Kidney epithelial cell (primary cell): ENCODE measurements at regions not wholly inside any gene's neighbourhood (a gene's known extent, or its start where the extent isn't known, plus 50 kb on each side); places are given as distances from the start of the nearest gene placed in this dataset.

Source experiments
- DNase-seq: peaks from one replicate; pipeline ENCODE4 v3.0.0-alpha.2; 2010; ENCODE audit warnings: low read depth
- H3K27me3 ChIP-seq: 2 replicates; pipeline ENCODE4 v1.6.0; 2011; ENCODE audit warnings: low read length; ENCODE audit not compliant: control insufficient read depth, insufficient read depth
- H3K36me3 ChIP-seq: 2 replicates; pipeline ENCODE4 v1.5.1; 2011; ENCODE audit warnings: low read length; ENCODE audit not compliant: control insufficient read depth, insufficient read depth
- H3K4me3 ChIP-seq: 2 replicates; pipeline ENCODE4 v1.5.1; 2011; ENCODE audit warnings: low read depth, mild to moderate bottlenecking, control low read depth, low read length
- CTCF ChIP-seq: IDR thresholded peaks from 2 replicates; pipeline ENCODE4 v1.5.1; 2011; ENCODE audit warnings: mild to moderate bottlenecking, moderate library complexity, low read length, control low read depth, inconsistent platforms; ENCODE audit not compliant: insufficient read depth, poor library complexity, severe bottlenecking

GRCh38 chr1:73953586-73953985 is 244.4 kb downstream of the LRRIQ3 start:
- Histone ChIP-seq H3K4me3 (no peak overlapping the region), H3K27me3 (no peaks in the 10 kb centered on the region), H3K36me3 (no peaks in the 10 kb centered on the region)
- TF ChIP-seq CTCF = no peak
- DNase-seq = no peak

DNA sequence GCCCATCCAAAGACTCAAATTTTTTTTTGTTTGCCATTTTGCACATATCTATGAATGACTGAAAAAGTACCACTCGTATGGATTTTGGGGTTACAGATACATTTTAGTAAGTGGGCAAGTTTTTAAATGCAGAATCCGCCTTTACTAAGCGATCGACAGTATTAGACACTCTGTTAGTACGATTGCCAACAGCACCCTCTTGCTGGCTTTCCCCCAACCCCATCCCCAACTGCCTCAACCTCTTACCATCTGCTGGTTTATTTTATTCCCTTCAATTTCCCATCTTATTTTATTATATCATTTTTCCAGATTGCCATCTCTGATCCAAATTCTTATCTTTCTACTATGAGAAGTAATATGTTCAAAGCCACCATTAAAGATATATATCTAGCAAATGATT is 244.8 kb downstream of the LRRIQ3 start:
- no peak for TF ChIP-seq CTCF
- no peak for DNase-seq
- Histone ChIP-seq H3K4me3 (no peak overlapping the region), H3K27me3 (no peaks in the 10 kb centered on the region), H3K36me3 (no peaks in the 10 kb centered on the region)

- Histone ChIP-seq H3K27me3 (no peaks in the 10 kb centered on the region), H3K4me3 (no peak overlapping the region), H3K36me3 (no peaks in the 10 kb centered on the region)
- DNase-seq = no peak
- TF ChIP-seq CTCF = no peak
Measured at GRCh38 chr1:73948055-73948454, 249.9 kb downstream of the LRRIQ3 start.

DNA sequence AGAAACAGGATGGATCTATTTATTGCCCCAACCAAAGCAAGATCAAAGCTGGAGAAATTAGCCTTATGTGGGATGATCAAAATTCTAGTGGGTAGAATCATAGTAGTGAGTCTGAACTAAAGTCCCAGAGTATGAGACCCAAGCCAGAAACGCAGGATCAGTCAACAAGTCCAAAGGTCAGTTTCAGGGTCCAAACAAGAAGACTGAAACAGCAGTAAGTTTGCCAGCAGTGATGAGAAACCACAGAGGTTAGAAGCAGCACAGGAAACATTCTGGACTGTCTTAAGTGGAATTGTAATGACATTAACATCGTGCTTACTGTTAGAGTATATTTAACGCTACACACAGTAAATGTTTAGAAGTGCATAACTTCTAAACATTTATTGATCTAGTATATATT is 251.0 kb downstream of the LRRIQ3 start:
- Histone ChIP-seq H3K4me3 (no peak overlapping the region), H3K36me3 (no peaks in the 10 kb centered on the region), H3K27me3 (no peaks in the 10 kb centered on the region)
- TF ChIP-seq CTCF = no peak
- no peak for DNase-seq

DNA sequence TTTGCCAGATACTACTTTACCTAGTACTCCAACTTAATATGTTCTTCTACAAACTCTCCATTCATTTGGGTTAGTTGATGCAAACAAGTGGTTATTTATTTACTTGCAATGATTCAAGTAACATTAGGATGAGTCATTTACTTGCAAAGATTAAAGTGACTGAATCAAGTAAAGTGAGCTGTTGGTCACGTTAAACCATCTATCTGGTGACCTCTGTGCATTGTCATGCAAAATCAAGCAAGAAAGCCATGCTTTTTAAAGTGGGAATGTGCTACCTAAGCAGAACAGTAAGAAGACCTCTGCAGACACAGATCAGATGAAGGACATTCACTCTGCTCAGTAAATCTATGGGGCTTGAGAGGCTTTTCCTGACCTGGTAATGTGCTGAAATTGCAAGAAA is 254.7 kb downstream of the LRRIQ3 start:
- TF ChIP-seq CTCF = no peak
- peak; percentile 12 for DNase-seq
- no peaks in the 10 kb centered on the region for H3K36me3 ChIP-seq
- H3K4me3 ChIP-seq = no peak overlapping the region
- no peaks in the 10 kb centered on the region for H3K27me3 ChIP-seq

DNA sequence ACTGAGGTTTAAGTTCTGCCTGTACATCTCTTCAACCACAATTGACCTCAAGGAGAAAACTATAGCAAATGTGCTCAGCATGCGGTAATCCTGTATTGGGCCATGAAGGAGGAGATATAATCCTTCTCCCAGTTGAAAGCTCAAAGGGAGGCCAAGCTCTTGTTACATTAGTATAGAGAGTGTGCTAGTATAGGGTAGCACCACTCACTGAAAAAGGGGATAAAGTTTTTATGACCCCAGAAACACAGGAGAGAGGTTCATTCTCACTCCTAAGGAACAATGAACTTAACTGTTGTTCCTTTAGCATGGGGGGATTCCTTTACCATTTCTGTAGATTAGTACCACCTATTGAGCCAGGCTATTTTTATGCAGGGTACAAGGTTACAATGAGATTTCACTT is 267.7 kb downstream of the LRRIQ3 start:
- Histone ChIP-seq H3K27me3 (no peaks in the 10 kb centered on the region), H3K4me3 (no peak overlapping the region), H3K36me3 (no peaks in the 10 kb centered on the region)
- no peak for TF ChIP-seq CTCF
- DNase-seq = no peak
